Sigmoid colon (tissue), 4 donors: ENCODE measurements at regions not wholly inside any gene's neighbourhood (a gene's known extent, or its start where the extent isn't known, plus 50 kb on each side); places are given as distances from the start of the nearest gene placed in this dataset.

Source experiments
- EP300 ChIP-seq, 4 donors: sonication (generic); formaldehyde crosslinking; IDR thresholded peaks; one replicate each; pipeline ENCODE4 v1.6.1; 2017; ENCODE audit warnings: antibody characterized with exemption in 4 of 4
- POLR2A ChIP-seq, 2 donors: fragments of 450-650 bp; IDR thresholded peaks; one replicate each; pipeline ENCODE4 v1.6.1; 2016; ENCODE audit warnings: antibody characterized with exemption in 2 of 2, mild to moderate bottlenecking in 2 of 2, moderate library complexity in 2 of 2
- POLR2AphosphoS5 ChIP-seq, 4 donors: sonication (generic); formaldehyde crosslinking; IDR thresholded peaks; one replicate each; pipeline ENCODE4 v1.6.1; 2017; ENCODE audit warnings: antibody characterized with exemption in 4 of 4
- TF ChIP-seq, protein P1 (sequence below), 4 experiments: fragments of 450-650 bp in 3 of 4; fragments of 200-600 bp in 1 of 4; IDR thresholded peaks; one replicate each; pipeline ENCODE4 v1.5.1; 2016 to 2019; ENCODE audit warnings: antibody characterized with exemption in 4 of 4, mild to moderate bottlenecking in 3 of 4, moderate library complexity in 2 of 4

- TF ChIP-seq, protein P1, sequence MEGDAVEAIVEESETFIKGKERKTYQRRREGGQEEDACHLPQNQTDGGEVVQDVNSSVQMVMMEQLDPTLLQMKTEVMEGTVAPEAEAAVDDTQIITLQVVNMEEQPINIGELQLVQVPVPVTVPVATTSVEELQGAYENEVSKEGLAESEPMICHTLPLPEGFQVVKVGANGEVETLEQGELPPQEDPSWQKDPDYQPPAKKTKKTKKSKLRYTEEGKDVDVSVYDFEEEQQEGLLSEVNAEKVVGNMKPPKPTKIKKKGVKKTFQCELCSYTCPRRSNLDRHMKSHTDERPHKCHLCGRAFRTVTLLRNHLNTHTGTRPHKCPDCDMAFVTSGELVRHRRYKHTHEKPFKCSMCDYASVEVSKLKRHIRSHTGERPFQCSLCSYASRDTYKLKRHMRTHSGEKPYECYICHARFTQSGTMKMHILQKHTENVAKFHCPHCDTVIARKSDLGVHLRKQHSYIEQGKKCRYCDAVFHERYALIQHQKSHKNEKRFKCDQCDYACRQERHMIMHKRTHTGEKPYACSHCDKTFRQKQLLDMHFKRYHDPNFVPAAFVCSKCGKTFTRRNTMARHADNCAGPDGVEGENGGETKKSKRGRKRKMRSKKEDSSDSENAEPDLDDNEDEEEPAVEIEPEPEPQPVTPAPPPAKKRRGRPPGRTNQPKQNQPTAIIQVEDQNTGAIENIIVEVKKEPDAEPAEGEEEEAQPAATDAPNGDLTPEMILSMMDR (IDR thresholded peaks at IDR 0.05), result no peak
- TF ChIP-seq EP300 (IDR thresholded peaks at IDR 0.05) (no peak), POLR2A (IDR thresholded peaks at IDR 0.05) (no peak), POLR2AphosphoS5 (IDR thresholded peaks at IDR 0.05) (no peak)
Observed at GRCh38 chr13:31873145-31873544, 133.8 kb downstream of the RXFP2 start.
